ENCODE measurements at regions not wholly inside any gene's neighbourhood (a gene's known extent, or its start where the extent isn't known, plus 50 kb on each side); places are given as distances from the start of the nearest gene placed in this dataset.

DNA sequence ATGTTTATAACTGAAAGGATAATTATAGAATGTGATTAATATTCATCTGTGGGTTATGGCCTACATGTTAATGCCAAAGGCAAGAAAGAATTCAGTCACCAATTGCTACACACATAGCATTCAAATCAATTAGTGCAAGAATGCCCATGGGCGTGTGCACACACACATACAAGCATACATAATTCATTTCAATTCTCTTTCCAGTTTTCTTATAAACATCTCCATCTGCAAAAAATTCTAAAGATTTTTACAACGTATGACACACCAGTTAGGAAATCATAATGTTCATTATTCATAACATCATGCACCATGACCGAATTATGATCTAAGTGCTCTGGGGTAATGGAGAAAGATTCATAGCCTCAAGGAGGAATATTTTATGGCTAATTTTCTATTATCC is 111.0 kb upstream of the ADTRP start:
- H3K4me3 ChIP-seq (ENCODE audit: control extremely low read depth in 1 of 5, extremely low read depth in 1 of 5, insufficient read depth in 1 of 5, low read depth in 2 of 5, low read length in 4 of 5) = no peak overlapping the region
- Mint-ChIP-seq H3K9me3 (ENCODE audit: insufficient read depth) (no peaks in the 10 kb centered on the region), H3K27ac (no peak overlapping the region), H3K4me3 (no peak overlapping the region), H3K27me3 (peaks cover 4% of the 10 kb centered on the region), H3K4me1 (no peaks in the 10 kb centered on the region)
- no peaks in the 10 kb centered on the region for H3K79me2 ChIP-seq (ENCODE audit: control insufficient read depth, insufficient read depth, low read length)
- TF ChIP-seq EZH2 (IDR thresholded peaks at IDR 0.05; ENCODE audit: borderline replicate concordance, insufficient read depth, low read depth, low read length, poor library complexity, severe bottlenecking) = no peak
- no peak for TF ChIP-seq CTCF (IDR thresholded peaks at IDR 0.05)
- WGBS (ENCODE audit: insufficient coverage) = 100% methylated on average over 1 of the region's 3 CpGs
- intact Hi-C loops (cut with micrococcal nuclease) = no loop called here
- POLR2A ChIA-PET = no interaction called here
- ATAC-seq (ENCODE audit: low read depth) (no peak), DNase-seq (no peak)
- H3K4me2 ChIP-seq (replicated peaks; ENCODE audit: low read depth, low read length, poor library complexity, severe bottlenecking) = no peak overlapping the region
- H3K9ac ChIP-seq (ENCODE audit: low read length) = no peak overlapping the region
- no peaks in the 10 kb centered on the region for H3K36me3 ChIP-seq (replicated peaks in 1 of 2; ENCODE audit: control extremely low read depth in 1 of 2, control insufficient read depth in 1 of 2, extremely low read depth in 1 of 2, insufficient read depth in 2 of 2, low read length in 1 of 2)
- H3K27me3 ChIP-seq (replicated peaks in 1 of 4; ENCODE audit: control extremely low read depth in 1 of 4, control insufficient read depth in 3 of 4, insufficient read depth in 4 of 4, low read length in 3 of 4) = no peaks in the 10 kb centered on the region
- CTCF ChIA-PET = no interaction called here
- H4K20me1 ChIP-seq (ENCODE audit: control insufficient read depth, insufficient read depth, low read length, poor library complexity, severe bottlenecking) = no peaks in the 10 kb centered on the region
- no peak overlapping the region for H3K27ac ChIP-seq (ENCODE audit: low read length in 2 of 2)
- H3K9me3 ChIP-seq (ENCODE audit: control extremely low read depth in 1 of 3, control insufficient read depth in 2 of 3, insufficient read depth in 1 of 3, low read length in 2 of 3) = no peaks in the 10 kb centered on the region
- H3K4me1 ChIP-seq (ENCODE audit: control insufficient read depth in 2 of 2, insufficient read depth in 2 of 2, low read length in 2 of 2) = no peaks in the 10 kb centered on the region
- no peak overlapping the region for H2AFZ ChIP-seq (ENCODE audit: insufficient read depth, low read depth, low read length, poor library complexity, severe bottlenecking)

- Histone ChIP-seq H3K9me3 (ENCODE audit: control extremely low read depth in 1 of 3, control insufficient read depth in 2 of 3, insufficient read depth in 1 of 3, low read length in 2 of 3) (no peaks in the 10 kb centered on the region), H2AFZ (ENCODE audit: insufficient read depth, low read depth, low read length, poor library complexity, severe bottlenecking) (no peak overlapping the region), H3K27me3 (replicated peaks in 1 of 4; ENCODE audit: control extremely low read depth in 1 of 4, control insufficient read depth in 3 of 4, insufficient read depth in 4 of 4, low read length in 3 of 4) (no peaks in the 10 kb centered on the region), H3K79me2 (ENCODE audit: control insufficient read depth, insufficient read depth, low read length) (no peaks in the 10 kb centered on the region), H3K4me1 (ENCODE audit: control insufficient read depth in 2 of 2, insufficient read depth in 2 of 2, low read length in 2 of 2) (no peaks in the 10 kb centered on the region), H4K20me1 (ENCODE audit: control insufficient read depth, insufficient read depth, low read length, poor library complexity, severe bottlenecking) (no peaks in the 10 kb centered on the region), H3K9ac (ENCODE audit: low read length) (no peak overlapping the region), H3K4me2 (replicated peaks; ENCODE audit: low read depth, low read length, poor library complexity, severe bottlenecking) (no peak overlapping the region), H3K27ac (ENCODE audit: low read length in 2 of 2) (no peak overlapping the region), H3K36me3 (replicated peaks in 1 of 2; ENCODE audit: control extremely low read depth in 1 of 2, control insufficient read depth in 1 of 2, extremely low read depth in 1 of 2, insufficient read depth in 2 of 2, low read length in 1 of 2) (no peaks in the 10 kb centered on the region), H3K4me3 (ENCODE audit: control extremely low read depth in 1 of 5, extremely low read depth in 1 of 5, insufficient read depth in 1 of 5, low read depth in 2 of 5, low read length in 4 of 5) (no peak overlapping the region)
- POLR2A ChIA-PET = no interaction called here
- no peaks in the 10 kb centered on the region for H3K4me1 Mint-ChIP-seq
- H3K9me3 Mint-ChIP-seq (ENCODE audit: insufficient read depth) = no peaks in the 10 kb centered on the region
- peaks cover 4% of the 10 kb centered on the region for H3K27me3 Mint-ChIP-seq
- H3K4me3 Mint-ChIP-seq = no peak overlapping the region
- ATAC-seq (ENCODE audit: low read depth) (no peak), DNase-seq (no peak)
- intact Hi-C loops (cut with micrococcal nuclease) = no loop called here
- no peak overlapping the region for H3K27ac Mint-ChIP-seq
- TF ChIP-seq EZH2 (IDR thresholded peaks at IDR 0.05; ENCODE audit: borderline replicate concordance, insufficient read depth, low read depth, low read length, poor library complexity, severe bottlenecking) = no peak
- CTCF ChIA-PET = interaction anchor here (0.6 kb wide), 1 partner anchor 195 kb away, joined by 3 read pairs; no protein-coding TSS in a partner anchor
- 100% methylated on average over 2 of the region's 5 CpGs for WGBS (ENCODE audit: insufficient coverage)
Measured at GRCh38 chr6:11888727-11889126, 110.1 kb upstream of the ADTRP start.
